GM06990 (cell line): ENCODE measurements at regions not wholly inside any gene's neighbourhood (a gene's known extent, or its start where the extent isn't known, plus 50 kb on each side); places are given as distances from the start of the nearest gene placed in this dataset.
A peak's percentile ranks its signal among the peaks of the same experiment; 100 is the strongest.

ENCODE experiments used
- DNase-seq: peaks from one replicate; pipeline ENCODE4 v3.0.0-alpha.2; 2011; ENCODE audit not compliant: insufficient read length; ENCODE audit errors: extremely low read depth
- H3K27me3 ChIP-seq: replicated peaks from 2 replicates; pipeline ENCODE4 v1.6.0; 2011; ENCODE audit warnings: low read length; ENCODE audit not compliant: control insufficient read depth, insufficient read depth
- H3K36me3 ChIP-seq: 2 replicates; pipeline ENCODE4 v1.5.1; 2011; ENCODE audit warnings: low read length; ENCODE audit not compliant: control insufficient read depth, insufficient read depth
- H3K4me3 ChIP-seq: replicated peaks from 2 replicates; pipeline ENCODE4 v1.5.1; 2011; ENCODE audit warnings: low read depth, mild to moderate bottlenecking, control low read depth, low read length
- CTCF ChIP-seq: IDR thresholded peaks from 2 replicates; pipeline ENCODE4 v1.5.1; 2011; ENCODE audit warnings: low read length, control low read depth, mild to moderate bottlenecking, inconsistent platforms; ENCODE audit not compliant: insufficient read depth, poor library complexity, severe bottlenecking

GRCh38 chr4:30443289-30443688 is 276.9 kb upstream of the PCDH7 start:
- no peak overlapping the region for H3K4me3 ChIP-seq
- DNase-seq: no peak
- H3K36me3 ChIP-seq: no peaks in the 10 kb centered on the region
- TF ChIP-seq CTCF: no peak
- H3K27me3 ChIP-seq: no peaks in the 10 kb centered on the region

GRCh38 chr4:30450474-30450873 is 269.7 kb upstream of the PCDH7 start:
- H3K36me3 ChIP-seq: no peaks in the 10 kb centered on the region
- no peak for TF ChIP-seq CTCF
- H3K27me3 ChIP-seq: no peaks in the 10 kb centered on the region
- DNase-seq: no peak
- no peak overlapping the region for H3K4me3 ChIP-seq

GRCh38 chr4:30454504-30454903 is 265.7 kb upstream of the PCDH7 start:
- DNase-seq: no peak
- Histone ChIP-seq H3K36me3 (no peaks in the 10 kb centered on the region), H3K27me3 (no peaks in the 10 kb centered on the region), H3K4me3 (no peak overlapping the region)
- no peak for TF ChIP-seq CTCF

- DNase-seq: no peak
- H3K4me3 ChIP-seq: no peak overlapping the region
- no peaks in the 10 kb centered on the region for H3K36me3 ChIP-seq
- H3K27me3 ChIP-seq: no peaks in the 10 kb centered on the region
- TF ChIP-seq CTCF: no peak
These were observed 263.5 kb upstream of the PCDH7 start for GRCh38 chr4:30456716-30457115.

- H3K36me3 ChIP-seq: no peaks in the 10 kb centered on the region
- no peak for TF ChIP-seq CTCF
- no peak overlapping the region for H3K4me3 ChIP-seq
- no peaks in the 10 kb centered on the region for H3K27me3 ChIP-seq
- no peak for DNase-seq
These were observed 259.4 kb upstream of the PCDH7 start for GRCh38 chr4:30460818-30461217.

- DNase-seq: peak; percentile 31
- no peaks in the 10 kb centered on the region for H3K27me3 ChIP-seq
- peak; percentile 5 for TF ChIP-seq CTCF
- H3K36me3 ChIP-seq: no peaks in the 10 kb centered on the region
- H3K4me3 ChIP-seq: no peak overlapping the region
These were observed 259.0 kb upstream of the PCDH7 start for GRCh38 chr4:30461218-30461617.
